Left ventricle myocardium inferior (tissue), 1 donor: ENCODE measurements at regions not wholly inside any gene's neighbourhood (a gene's known extent, or its start where the extent isn't known, plus 50 kb on each side); places are given as distances from the start of the nearest gene placed in this dataset.

ENCODE experiments used
- DNase-seq: peaks from one replicate; pipeline ENCODE4 v3.0.0-alpha.2; 2020
- H3K27ac ChIP-seq: fragments of 200-600 bp; replicated peaks from 2 replicates; pipeline ENCODE4 v1.8.0; 2021
- H3K27me3 ChIP-seq: fragments of 200-600 bp; 2 replicates; pipeline ENCODE4 v1.8.0; 2021; ENCODE audit warnings: low read depth
- H3K36me3 ChIP-seq: fragments of 200-600 bp; 2 replicates; pipeline ENCODE4 v1.8.0; 2021
- H3K4me1 ChIP-seq: fragments of 200-600 bp; 2 replicates; pipeline ENCODE4 v1.8.0; 2021
- H3K4me3 ChIP-seq: fragments of 200-600 bp; 2 replicates; pipeline ENCODE4 v1.8.0; 2021; ENCODE audit warnings: mild to moderate bottlenecking, moderate library complexity
- H3K9me3 ChIP-seq: fragments of 200-600 bp; replicated peaks from 2 replicates; pipeline ENCODE4 v1.8.0; 2021
- CTCF ChIP-seq: fragments of 200-600 bp; IDR thresholded peaks from 2 replicates; pipeline ENCODE4 v1.8.0; 2021; ENCODE audit warnings: antibody characterized with exemption, mild to moderate bottlenecking, borderline replicate concordance
- intact Hi-C: fragments of 100-400 bp; cut with micrococcal nuclease; formaldehyde crosslinking; loops from one replicate; pipeline ENCODE4 v1.11.0; 2022
- donor health status: DM: no; HTN: yes; CAD: no; lungs with severe emphysema.

- Histone ChIP-seq H3K36me3 (no peaks in the 10 kb centered on the region), H3K9me3 (no peaks in the 10 kb centered on the region), H3K4me1 (no peaks in the 10 kb centered on the region), H3K27me3 (no peaks in the 10 kb centered on the region), H3K27ac (no peak overlapping the region), H3K4me3 (no peak overlapping the region)
- intact Hi-C loops = no loop called here
- no peak for TF ChIP-seq CTCF
- DNase-seq = no peak
Measured at GRCh38 chrX:25618248-25618647, 519.9 kb upstream of the MAGEB18 start.

- no peaks in the 10 kb centered on the region for H3K9me3 ChIP-seq
- H3K4me3 ChIP-seq = no peak overlapping the region
- intact Hi-C loops = no loop called here
- DNase-seq = no peak
- H3K27me3 ChIP-seq = no peaks in the 10 kb centered on the region
- no peaks in the 10 kb centered on the region for H3K36me3 ChIP-seq
- H3K27ac ChIP-seq = no peak overlapping the region
- no peak for TF ChIP-seq CTCF
- H3K4me1 ChIP-seq = no peaks in the 10 kb centered on the region
Measured at GRCh38 chrX:25640276-25640675, 497.9 kb upstream of the MAGEB18 start.

GRCh38 chrX:25646156-25646555, 492.0 kb upstream of the MAGEB18 start:
- Histone ChIP-seq H3K4me1 (no peaks in the 10 kb centered on the region), H3K27me3 (no peaks in the 10 kb centered on the region), H3K36me3 (no peaks in the 10 kb centered on the region), H3K9me3 (no peaks in the 10 kb centered on the region), H3K27ac (no peak overlapping the region), H3K4me3 (no peak overlapping the region)
- intact Hi-C loops = no loop called here
- DNase-seq = no peak
- no peak for TF ChIP-seq CTCF

- Histone ChIP-seq H3K4me1 (no peaks in the 10 kb centered on the region), H3K9me3 (no peaks in the 10 kb centered on the region), H3K4me3 (no peak overlapping the region), H3K27ac (no peak overlapping the region), H3K36me3 (no peaks in the 10 kb centered on the region), H3K27me3 (no peaks in the 10 kb centered on the region)
- intact Hi-C loops = no loop called here
- no peak for DNase-seq
- TF ChIP-seq CTCF = no peak
Measured at GRCh38 chrX:25648790-25649189, 489.4 kb upstream of the MAGEB18 start.

- H3K27me3 ChIP-seq = no peaks in the 10 kb centered on the region
- no peaks in the 10 kb centered on the region for H3K36me3 ChIP-seq
- intact Hi-C loops = no loop called here
- no peak for DNase-seq
- H3K9me3 ChIP-seq = no peaks in the 10 kb centered on the region
- no peak for TF ChIP-seq CTCF
- no peak overlapping the region for H3K4me3 ChIP-seq
- H3K27ac ChIP-seq = no peak overlapping the region
- H3K4me1 ChIP-seq = no peaks in the 10 kb centered on the region
Measured at GRCh38 chrX:25650216-25650820, 487.8 kb upstream of the MAGEB18 start.

- no peak for TF ChIP-seq CTCF
- no peaks in the 10 kb centered on the region for H3K9me3 ChIP-seq
- no peaks in the 10 kb centered on the region for H3K27me3 ChIP-seq
- no peak overlapping the region for H3K27ac ChIP-seq
- no peaks in the 10 kb centered on the region for H3K36me3 ChIP-seq
- intact Hi-C loops = no loop called here
- no peak overlapping the region for H3K4me3 ChIP-seq
- no peak for DNase-seq
- no peaks in the 10 kb centered on the region for H3K4me1 ChIP-seq
Measured at GRCh38 chrX:25659317-25659716, 478.8 kb upstream of the MAGEB18 start.
